IPS-NIHi7 (cell line): ENCODE measurements at regions not wholly inside any gene's neighbourhood (a gene's known extent, or its start where the extent isn't known, plus 50 kb on each side); places are given as distances from the start of the nearest gene placed in this dataset.

Experiments
- DNase-seq: peaks from one replicate; pipeline ENCODE4 v3.0.0; 2012; ENCODE audit warnings: mixed read lengths; ENCODE audit errors: extremely low spot score

DNA sequence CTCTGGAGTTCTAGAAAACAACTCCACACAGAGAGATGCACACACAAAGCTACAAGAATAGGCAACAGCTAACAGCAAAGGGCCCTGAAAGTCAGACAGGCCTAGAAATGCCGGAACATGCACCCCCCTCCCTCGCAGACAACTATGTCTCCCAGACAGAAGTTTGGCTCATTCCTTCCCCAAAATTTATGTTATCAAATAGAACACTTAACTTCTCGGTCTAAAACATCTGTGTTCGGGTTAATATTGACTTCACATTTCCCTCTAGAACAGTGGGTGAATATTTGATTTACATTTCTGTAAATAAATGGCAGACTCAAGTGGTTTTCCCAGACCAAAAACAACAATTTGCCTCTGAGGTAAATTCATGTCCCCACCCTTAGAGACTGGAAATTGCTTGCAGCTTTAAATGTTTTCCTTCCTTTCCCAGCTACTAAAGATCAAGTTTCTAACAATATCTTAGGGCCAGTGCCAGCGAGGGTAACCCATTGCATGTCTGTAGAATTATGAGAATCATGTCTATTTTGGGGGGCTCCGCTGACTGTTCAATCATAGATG, 92.5 kb upstream of the INHBA start:
- no peak for DNase-seq

DNA sequence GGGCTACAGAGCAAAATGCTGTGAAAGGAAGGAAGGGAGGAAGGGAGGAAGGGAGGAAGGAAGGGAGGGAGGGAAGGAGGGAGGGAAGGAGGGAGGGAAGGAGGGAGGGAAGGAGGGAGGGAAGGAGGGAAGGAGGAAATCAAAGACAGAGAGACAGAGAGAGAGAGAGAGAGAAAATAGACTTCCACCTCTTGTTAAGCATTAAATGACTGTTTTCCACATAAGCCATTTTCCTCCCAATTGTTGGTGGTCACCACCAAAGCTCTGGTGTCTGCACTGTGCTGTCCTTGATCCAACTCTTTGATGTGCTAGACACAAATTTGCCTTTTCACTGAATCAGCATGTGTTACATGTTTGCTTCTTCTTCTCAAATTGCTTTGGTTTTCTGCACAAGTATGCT, 90.7 kb upstream of the INHBA start:
- DNase-seq, result no peak

DNA sequence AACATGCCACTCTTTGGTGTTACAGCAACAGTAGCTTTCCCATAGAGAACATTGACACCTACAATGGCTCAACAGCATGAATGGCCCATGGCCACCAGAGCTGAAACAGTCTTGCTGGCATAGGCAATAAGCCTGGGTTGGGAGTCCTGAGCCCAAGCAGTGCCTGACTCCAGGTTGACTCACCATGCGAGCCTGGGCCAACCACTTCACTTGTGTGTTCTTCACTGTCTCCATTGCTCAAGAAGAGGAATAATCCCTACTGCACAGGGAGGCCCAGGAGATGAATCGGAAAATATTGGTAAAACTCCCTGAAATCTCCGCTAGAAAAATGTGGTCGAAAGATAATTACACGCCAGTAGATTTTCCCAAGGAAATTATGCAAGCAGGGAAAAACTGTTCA, 89.2 kb upstream of the INHBA start:
- no peak for DNase-seq

DNA sequence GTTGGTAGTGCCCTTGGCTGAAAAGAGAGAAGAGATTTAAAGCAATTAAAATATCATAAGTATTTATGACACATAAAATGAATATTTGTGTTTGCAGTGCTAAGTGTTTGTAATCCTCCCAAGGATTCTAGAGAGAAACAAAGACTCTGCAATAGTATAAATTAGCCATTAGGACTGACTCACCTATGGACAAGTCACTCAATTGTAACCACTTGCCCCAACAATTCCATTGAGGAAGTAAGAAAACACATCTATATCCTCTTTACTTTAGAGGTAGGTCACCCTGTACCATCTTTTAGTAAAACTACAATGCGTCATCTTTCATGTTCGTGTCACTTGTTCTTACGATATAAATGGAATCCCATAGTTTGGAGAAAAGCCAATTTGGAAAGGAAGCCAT, 85.7 kb upstream of the INHBA start:
- no peak for DNase-seq

DNA sequence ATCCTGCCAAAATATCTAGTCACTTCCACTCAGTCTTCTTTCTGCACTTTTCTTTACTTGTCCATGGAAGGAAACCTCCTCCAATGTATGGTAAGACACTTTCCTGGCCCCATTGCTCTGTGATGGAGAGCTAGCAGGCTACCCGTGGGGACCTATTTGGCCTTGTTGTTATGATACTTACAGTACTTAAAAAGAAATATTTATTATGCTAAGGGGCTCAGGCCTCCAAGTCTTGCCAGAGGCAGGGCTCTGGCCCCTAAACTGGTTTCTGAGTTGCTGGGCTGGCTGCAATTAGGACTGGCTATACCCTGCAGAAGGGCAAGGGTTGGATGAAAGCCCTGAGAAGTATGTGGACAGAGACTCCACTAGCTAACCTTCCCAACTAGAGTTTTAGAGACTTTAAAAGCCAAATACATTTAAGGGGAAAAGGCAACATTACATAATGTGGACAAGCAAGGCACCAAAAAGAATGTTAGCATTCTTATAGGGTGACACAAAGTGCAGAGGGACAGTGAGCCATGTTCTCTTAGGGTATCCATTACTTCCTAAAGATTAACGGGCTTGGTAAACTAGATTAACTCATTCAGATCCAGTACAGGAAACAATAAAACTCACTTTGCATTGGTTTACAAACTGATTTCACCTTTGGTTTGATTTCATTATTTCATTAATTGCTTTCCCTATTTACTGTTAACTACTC, 84.9 kb upstream of the INHBA start:
- no peak for DNase-seq

DNA sequence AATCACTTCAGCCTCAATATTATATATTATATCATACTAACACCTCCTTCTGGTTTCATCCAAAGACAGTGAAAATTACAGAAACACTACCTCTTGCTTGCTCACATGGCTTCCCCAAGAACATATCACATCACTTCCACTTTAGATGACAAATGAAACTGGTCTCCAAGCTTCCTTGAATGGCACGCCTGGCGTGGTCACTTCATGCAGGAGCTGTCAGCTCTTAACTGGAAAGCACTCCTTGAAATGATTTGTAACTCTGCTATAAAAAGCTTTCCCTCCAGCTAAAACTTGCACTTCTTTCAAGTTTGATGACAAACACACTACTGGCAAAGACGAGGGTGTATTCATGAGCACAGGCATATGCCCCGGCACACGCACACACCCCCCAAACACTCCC, 84.1 kb upstream of the INHBA start:
- no peak for DNase-seq

DNA sequence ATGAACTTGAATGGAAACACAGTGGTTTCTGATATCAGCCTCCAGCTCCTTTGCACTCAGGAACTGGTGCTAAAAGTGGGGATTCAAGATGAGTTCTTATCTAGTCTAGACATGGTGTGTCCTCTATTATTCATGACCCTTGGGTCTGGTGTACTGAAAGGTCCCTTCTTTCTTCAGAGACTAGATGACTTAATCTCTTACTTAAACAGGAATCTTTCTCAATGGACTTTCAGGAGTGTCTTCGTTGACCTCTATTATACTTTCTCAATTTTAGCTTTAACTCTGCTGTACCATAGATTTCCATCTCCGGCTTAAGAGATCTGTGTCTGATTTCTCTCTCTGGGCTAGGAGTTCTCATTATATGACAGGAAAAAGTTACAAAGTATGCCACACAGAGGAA, 83.5 kb upstream of the INHBA start:
- no peak for DNase-seq

DNA sequence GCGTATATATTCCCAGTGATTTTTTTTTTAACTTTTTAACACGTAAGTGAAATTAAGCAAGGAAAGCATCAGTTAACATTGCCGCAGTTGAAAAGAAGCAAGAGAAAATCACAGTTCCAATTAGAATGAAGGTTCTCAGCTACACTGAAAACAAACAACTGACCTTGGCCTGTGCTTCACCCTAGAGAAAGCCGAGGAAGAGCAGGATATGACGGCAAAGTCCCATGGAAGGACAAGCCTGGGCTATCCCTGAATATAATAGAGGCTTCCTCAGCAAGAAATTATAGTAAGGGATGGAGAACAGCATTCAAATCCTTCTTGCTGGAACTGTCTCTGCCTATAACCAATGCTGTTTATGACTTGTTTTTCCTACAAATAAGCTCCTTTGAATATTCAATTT, 83.0 kb upstream of the INHBA start:
- no peak for DNase-seq

DNA sequence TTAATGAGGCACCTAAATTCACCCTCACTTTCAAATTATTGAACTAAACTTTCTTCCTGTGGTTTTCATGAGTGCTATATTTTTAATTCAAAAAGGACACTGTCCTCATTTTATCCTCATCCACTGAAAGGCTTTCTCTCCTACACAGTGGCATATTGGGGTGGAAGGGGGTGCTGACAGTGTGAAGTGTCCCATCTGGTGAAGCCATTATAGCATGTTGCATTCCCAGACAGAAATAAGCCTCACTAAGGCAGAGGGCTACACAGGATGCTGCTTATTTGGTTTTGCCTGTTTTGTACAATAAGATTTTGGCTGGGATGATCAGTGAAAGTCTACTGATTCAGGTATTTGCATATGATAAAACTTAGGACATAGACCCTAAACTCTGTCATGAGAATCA, 82.4 kb upstream of the INHBA start:
- DNase-seq, result no peak

DNA sequence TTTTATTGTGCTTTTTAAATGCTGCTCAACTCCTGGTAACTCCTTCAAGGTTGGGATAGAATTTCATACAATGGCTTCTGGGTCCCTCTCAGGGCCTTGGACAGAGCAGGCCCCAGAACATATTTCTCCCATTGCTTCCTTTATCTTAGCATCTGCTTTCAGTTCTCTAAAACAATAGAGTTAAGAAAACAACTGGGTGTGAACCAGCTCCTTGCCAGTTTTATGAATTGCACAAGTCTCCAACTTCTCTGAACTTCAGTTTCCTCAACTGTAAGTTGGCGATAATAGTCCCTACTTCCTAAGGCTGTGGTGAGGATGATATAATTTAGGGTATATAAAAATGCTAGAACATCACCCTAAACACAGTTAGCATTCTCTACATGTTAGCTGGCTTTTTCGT, 77.0 kb upstream of the INHBA start:
- DNase-seq, result no peak

DNA sequence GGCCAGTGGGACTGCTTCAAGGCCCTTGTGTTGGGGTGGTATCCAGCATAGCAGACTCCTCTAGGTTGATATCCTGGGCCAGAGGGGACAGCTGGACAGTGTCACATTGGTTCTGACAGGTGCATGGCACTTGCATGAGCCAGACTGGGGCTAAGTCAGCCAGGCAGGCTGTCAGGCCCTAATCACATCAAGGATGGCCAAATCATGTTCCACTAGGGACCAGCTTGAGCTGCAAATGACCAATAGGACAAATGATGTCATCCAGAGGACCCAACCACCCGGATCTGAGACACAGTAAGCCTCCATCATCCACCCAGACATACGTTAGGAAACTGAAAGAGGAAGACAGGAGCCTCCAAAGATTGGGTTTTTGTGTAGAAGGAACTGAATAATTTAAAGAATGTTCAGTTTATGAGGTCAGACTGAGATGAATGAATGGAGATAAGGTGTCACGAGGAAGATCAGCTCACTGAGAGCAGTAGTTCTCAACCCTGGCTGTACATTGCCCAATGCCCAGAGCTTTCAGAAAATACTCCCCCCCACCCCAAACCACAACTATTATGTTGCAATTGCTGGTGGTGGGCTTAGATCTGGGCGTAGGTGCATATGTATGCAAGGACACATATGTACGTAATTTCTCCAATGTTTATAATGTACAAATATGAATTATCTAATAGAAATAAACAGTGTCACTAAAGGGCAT, 75.2 kb upstream of the INHBA start:
- DNase-seq, result no peak

DNA sequence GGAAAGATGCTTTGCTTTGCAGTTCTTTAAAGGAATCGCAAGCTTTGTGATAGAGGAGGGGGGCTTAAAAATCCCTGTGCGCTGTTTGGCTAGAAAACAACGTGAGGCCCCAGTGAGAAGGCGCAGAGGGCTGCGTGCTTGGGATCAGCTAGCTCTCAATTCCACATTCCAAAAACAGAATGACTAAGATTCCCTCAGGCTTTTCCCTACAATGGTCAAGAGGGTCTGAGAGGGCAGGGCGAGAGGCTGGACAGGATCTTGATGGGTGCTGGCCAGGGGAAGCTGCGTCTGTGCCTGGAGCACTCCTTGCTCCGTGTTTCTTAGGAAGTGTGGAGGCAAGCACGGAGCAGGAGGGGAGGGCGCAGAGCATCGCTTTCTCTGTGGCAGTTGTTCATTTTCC, 72.1 kb upstream of the INHBA start:
- DNase-seq, result no peak

DNA sequence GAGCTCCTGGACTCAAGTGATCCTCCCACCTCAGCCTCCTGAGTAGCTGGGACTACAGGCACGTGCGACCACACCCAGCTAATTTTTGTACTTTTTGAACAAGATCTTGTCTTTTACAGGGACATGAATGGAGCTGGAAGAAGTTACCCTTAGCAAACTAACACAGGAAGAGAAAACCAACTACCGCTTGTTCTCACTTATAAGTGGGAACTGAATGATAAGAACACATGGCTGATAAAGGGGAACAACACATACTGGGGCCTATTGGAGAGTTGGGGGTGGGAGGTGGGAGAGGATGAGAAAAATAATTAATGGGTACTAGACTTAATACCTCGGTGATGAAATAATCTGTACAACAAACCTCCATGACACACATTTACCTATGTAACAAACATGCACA, 70.9 kb upstream of the INHBA start:
- DNase-seq, result no peak

DNA sequence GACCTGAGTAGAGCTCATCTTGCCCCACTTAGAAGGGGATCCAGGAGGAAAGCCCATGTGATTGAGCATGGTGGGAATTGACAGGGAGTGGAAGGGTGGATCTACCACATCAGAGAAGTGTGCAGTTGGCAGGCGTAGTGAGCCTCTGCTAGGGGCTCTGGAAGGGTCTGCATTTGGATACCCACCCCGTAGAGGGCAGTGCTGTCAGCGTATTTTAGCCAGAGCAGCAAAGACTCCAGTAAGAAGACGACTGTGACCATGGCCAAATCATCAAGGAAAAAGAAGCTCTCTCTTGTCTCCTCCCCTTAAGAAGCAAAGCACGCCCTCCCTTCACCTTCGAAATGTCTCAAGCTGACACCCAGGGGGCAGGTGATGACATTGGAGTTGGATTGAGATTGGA, 68.8 kb upstream of the INHBA start:
- DNase-seq, result peak; percentile 56

DNA sequence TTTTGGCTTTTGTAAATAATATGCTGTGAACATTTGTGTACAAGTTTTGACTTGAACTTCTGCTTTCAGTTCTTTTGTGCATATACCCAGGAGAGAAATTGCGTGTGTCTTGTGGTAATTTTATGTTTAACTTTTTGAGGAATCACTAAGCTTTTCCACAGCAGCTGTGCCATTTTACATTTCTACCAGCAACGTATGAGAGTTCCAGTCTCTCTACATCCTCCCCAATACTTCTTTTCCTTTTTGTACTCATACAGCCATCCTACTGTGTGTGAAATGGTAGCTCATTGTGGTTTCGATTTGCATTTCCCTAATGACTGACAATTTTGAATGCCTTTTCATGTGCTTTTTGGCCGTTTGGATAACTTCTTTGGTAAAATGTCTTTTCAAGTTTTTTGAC, 66.3 kb upstream of the INHBA start:
- no peak for DNase-seq

DNA sequence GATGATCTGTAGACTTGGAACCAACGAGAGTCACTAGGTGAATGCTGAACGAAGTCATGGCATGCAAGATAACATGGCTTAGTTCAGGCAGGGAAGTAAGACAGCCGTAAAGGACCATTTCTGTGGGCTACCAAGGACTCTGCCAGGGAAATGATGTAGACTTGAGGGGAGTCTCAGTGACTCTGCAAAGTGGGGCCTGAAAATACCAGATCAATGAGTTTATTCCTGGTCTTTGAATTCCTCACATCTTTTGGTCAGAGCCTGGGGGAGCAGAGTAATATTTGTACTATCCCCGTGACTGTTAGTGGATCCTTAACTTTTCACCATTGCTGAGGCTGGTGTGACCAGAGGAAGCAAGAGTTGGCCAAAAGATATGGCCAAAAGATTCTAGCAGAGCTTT, 60.7 kb upstream of the INHBA start:
- no peak for DNase-seq

DNA sequence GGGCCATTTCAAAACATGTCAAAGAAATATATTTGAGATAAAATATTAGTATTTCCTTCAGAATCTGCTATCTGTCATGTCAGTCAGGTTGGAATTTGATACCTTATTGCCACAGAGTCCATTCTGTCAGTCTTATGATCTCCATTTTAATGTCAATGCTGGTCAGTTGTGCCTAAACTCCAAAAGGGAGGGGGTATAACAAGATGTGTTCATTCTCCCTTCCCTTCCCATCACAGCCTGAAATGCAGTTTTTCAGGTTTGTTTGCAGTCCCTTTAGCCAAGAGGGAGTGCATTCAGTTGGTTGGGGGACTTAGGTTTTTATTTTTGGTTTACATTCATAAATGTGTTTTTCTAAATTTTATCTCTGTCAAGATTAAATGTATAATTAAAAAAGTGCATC, 59.8 kb upstream of the INHBA start:
- no peak for DNase-seq

DNA sequence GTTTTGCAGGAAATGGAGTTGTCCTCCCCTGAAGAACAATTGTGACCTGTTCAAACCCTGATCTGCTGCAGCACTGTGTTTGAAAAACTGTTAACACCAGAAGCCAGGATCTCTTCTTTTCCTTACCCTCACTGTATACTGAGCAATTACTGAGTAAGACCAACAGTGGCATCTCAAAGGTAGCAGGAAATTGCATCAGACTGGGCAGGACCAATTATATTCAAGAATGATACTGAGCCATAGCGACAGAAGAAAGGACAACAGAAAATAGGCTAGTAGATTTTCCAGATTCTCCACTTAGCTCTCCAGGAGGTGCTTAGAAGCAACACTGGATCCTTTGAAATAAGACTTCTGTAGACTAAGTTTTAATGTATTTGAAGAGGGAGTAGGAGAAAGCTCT, 57.4 kb upstream of the INHBA start:
- no peak for DNase-seq

DNA sequence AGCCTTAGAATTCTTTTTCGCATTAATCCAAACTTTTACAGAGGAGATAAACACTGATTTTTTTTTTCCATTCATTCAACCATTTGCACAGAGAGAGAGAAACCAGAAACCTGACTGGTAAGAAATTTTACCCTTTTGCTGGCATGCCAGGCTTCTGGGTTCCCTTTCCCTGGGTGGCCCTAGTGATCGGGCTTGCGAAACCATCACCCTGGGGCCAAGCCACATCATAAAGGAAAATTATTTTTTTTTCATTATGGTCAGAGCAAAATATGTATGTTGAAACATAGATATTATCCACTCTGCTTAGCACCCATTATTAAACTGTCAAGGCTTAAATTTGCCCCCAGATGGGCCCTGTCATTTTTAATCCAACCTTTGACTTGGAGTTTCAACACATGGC, 55.4 kb upstream of the INHBA start:
- no peak for DNase-seq

DNA sequence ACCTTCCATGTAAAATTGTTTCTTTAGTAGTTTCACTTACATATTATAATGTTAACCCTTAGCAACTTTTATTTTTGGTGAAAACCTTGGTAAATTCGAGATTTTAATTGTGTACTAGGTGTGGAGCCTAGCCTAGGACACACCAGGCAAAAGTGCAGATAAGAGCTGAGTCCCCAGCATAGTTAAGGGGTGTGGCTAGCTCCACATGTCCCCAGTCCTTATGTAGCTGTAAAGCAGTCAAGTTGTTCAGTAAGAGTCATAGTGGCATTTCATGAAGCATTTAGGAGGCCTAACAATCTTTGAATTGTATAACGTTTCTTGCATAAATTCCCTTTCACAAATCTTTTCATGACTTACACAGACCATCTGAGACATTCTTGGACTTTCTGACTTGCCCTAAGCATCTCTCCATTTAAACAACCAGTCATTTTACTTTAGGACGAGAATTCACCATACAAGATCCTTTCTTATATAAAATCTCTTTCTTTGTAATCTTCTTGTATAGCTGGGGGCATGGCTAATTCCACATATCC, 53.8 kb upstream of the INHBA start:
- DNase-seq, result no peak

DNA sequence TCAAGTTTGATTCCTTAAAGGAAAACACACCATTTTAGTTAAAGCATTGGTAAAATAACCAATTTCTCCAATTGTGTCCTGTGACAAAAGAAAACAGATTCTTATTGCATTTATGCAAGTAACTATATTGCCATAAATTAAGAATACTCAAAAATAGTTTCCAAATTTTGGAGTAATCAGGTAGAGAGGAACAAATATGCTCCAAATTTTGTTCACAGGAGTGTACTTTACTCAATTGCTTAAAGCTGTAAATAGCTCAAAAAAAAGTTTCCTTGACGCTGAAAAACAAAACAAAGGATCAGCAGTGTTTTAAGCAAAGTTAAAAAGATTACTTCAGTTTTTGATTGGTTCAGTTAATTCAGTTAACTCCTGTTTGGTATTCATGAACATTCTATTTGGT, 52.2 kb upstream of the INHBA start:
- no peak for DNase-seq

DNA sequence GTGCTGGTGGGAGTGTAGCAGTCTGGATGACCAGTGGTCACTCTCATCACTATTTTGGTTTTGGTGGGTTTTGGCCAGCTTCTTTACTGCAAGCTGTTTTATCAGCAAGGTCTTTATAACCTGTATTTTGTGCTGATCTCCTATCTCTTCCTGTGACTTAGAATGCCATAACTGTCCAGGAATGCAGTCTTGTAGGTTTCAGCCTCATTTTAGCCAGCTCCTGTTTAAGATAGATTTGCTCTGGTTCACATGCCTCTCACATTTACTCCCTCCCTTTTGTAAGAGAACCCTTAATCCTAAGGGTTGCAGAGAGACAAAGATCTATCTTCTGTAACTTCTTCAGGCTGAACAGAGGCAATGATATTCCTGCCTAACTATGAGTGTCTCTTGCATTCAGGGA, 51.2 kb upstream of the INHBA start:
- DNase-seq, result no peak
